ENCODE measurements at regions not wholly inside any gene's neighbourhood (a gene's known extent, or its start where the extent isn't known, plus 50 kb on each side); places are given as distances from the start of the nearest gene placed in this dataset.
A peak's percentile ranks its signal among the peaks of the same experiment; 100 is the strongest.
"Not testable (repeated sequence)": the region's sequence is repeated elsewhere in the genome, so short reads cannot be mapped to it uniquely, and the experiment has no call there.

DNA sequence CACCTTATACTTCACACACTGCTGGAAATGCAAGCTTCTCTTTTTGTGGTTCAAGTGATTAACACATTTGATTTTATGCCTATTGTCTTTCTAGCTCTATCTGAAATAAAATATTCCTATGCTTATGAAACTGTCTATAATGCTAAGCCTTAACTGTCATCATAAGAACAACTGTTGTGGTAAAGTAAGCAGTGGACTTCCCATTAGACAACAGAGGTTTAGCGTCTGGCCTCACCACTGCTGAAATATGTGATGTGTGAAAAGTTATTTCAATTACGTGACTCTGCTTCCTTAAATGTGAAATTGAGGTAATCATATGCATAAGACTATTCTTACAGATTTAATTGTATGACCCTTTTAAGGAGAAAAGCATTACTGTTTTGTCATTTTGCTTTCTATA, 140.2 kb upstream of the LYSMD4 start:
- TF ChIP-seq GATA1 (IDR thresholded peaks at IDR 0.05; ENCODE audit: low read depth, low read length) (no peak), POLR2A (IDR thresholded peaks at IDR 0.05; ENCODE audit: low read length) (no peak)
- DNase-seq, result no peak

DNA sequence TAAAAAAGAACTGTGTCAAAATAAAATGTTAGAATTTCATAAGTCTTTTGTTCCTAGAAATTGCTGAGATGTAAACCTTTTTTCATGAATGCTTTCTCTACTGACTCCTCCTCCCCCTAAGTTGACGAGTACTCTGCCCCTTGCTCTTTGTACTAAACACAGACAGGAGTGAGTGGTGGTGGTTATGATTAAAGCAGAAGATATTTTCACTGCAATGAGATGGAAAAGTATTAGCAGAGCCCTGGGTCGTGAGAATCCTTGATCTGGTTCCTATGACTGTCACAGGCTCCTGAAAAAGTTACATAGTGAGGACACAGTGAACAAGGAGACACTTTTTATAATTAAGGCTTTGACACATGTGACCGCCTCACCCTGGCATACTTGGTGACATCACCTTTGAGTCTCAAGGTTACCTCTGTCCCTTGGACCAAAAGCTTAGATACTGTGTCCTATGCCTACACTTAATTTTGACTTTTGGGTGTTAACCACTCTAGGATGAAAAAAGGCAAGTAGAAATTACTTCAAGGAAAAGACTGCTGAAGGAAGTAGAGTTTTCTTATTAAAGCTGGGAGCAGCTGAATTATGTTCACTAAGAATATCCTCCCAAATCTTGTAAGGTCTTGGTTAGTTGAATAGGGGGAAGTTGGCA, 130.4 kb upstream of the LYSMD4 start:
- no peak for DNase-seq
- TF ChIP-seq GATA1 (IDR thresholded peaks at IDR 0.05; ENCODE audit: low read depth, low read length), result no peak
- TF ChIP-seq POLR2A (IDR thresholded peaks at IDR 0.05; ENCODE audit: low read length), result no peak

GRCh38 chr15:99857836-99858235, 124.6 kb upstream of the LYSMD4 start:
- no peak for DNase-seq

DNA sequence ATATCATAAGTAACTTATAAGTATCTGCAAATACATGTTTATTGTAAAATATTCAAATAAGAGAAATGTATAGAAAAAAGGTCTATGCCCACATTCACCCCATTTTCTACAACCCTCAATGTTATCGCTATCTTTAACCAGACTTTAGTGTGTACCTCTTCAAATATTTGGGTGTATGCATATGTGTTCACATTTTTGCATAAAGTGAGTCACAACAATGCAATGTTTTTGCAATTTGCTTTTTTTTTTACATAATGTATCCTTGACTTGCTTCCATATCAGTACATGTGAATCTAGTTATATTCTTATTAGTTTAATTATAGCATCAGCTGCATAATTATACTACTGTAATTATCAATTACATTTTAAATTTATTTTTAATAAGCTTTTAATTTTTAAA, 117.3 kb upstream of the LYSMD4 start:
- TF ChIP-seq POLR2A (IDR thresholded peaks at IDR 0.05; ENCODE audit: low read length), result no peak
- DNase-seq, result no peak

More at GRCh38 chr15:99857836-99858235, 124.6 kb upstream of the LYSMD4 start:
- TF ChIP-seq GATA1 (IDR thresholded peaks at IDR 0.05; ENCODE audit: low read depth, low read length) (no peak), POLR2A (IDR thresholded peaks at IDR 0.05; ENCODE audit: low read length) (no peak)

GRCh38 chr15:99845009-99845408, 111.8 kb upstream of the LYSMD4 start:
- DNase-seq, result no peak
- TF ChIP-seq POLR2A (IDR thresholded peaks at IDR 0.05; ENCODE audit: low read length), result no peak
- no peak for TF ChIP-seq GATA1 (IDR thresholded peaks at IDR 0.05; ENCODE audit: low read depth, low read length)

- no peak for DNase-seq
- TF ChIP-seq GATA1 (IDR thresholded peaks at IDR 0.05; ENCODE audit: low read depth, low read length) (no peak), POLR2A (IDR thresholded peaks at IDR 0.05; ENCODE audit: low read length) (no peak)
Measured at GRCh38 chr15:99844150-99844549, 110.9 kb upstream of the LYSMD4 start.

- no peak for DNase-seq
- no peak for TF ChIP-seq GATA1 (IDR thresholded peaks at IDR 0.05; ENCODE audit: low read depth, low read length)
- TF ChIP-seq POLR2A (IDR thresholded peaks at IDR 0.05; ENCODE audit: low read length), result no peak
Measured at GRCh38 chr15:99842071-99842470, 108.8 kb upstream of the LYSMD4 start.

- DNase-seq, result no peak
- TF ChIP-seq POLR2A (IDR thresholded peaks at IDR 0.05; ENCODE audit: low read length) (no peak), GATA1 (IDR thresholded peaks at IDR 0.05; ENCODE audit: low read depth, low read length) (no peak)
Measured at GRCh38 chr15:99826157-99826780, 93.0 kb upstream of the LYSMD4 start.

GRCh38 chr15:99823346-99823745, 90.1 kb upstream of the LYSMD4 start:
- TF ChIP-seq POLR2A (IDR thresholded peaks at IDR 0.05; ENCODE audit: low read length) (no peak), GATA1 (IDR thresholded peaks at IDR 0.05; ENCODE audit: low read depth, low read length) (no peak)
- no peak for DNase-seq

- DNase-seq, result no peak
Measured at GRCh38 chr15:99819981-99820718, 86.9 kb upstream of the LYSMD4 start.

GRCh38 chr15:99818872-99819271, 85.6 kb upstream of the LYSMD4 start:
- no peak for TF ChIP-seq GATA1 (IDR thresholded peaks at IDR 0.05; ENCODE audit: low read depth, low read length)
- TF ChIP-seq POLR2A (IDR thresholded peaks at IDR 0.05; ENCODE audit: low read length), result no peak
- DNase-seq, result no peak

More at GRCh38 chr15:99819981-99820718, 86.9 kb upstream of the LYSMD4 start:
- TF ChIP-seq POLR2A (IDR thresholded peaks at IDR 0.05; ENCODE audit: low read length) (no peak), GATA1 (IDR thresholded peaks at IDR 0.05; ENCODE audit: low read depth, low read length) (no peak)

GRCh38 chr15:99816862-99817261, 83.6 kb upstream of the LYSMD4 start:
- not testable (repeated sequence) for DNase-seq

DNA sequence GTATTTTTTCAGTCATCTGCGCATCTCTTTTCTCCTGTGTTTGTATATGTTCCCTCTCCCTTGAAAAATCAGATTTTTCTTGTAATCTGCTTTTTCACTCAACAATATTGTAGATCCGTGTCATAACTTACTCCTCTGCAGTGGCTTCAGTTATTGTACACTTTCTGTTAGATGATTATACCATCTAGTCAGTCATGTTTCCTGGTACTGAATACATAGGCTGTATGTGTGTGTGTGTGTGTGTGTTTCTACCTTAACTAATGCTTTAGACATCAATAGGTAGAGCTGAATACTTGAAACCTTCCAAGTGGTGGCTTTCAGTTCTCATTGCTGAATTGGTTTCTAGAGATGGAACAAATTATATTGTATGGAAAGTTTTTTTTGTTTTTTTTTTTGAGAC, 77.4 kb upstream of the LYSMD4 start:
- DNase-seq, result not testable (repeated sequence)

GRCh38 chr15:99799854-99800250, 66.6 kb upstream of the LYSMD4 start:
- not testable (repeated sequence) for DNase-seq

DNA sequence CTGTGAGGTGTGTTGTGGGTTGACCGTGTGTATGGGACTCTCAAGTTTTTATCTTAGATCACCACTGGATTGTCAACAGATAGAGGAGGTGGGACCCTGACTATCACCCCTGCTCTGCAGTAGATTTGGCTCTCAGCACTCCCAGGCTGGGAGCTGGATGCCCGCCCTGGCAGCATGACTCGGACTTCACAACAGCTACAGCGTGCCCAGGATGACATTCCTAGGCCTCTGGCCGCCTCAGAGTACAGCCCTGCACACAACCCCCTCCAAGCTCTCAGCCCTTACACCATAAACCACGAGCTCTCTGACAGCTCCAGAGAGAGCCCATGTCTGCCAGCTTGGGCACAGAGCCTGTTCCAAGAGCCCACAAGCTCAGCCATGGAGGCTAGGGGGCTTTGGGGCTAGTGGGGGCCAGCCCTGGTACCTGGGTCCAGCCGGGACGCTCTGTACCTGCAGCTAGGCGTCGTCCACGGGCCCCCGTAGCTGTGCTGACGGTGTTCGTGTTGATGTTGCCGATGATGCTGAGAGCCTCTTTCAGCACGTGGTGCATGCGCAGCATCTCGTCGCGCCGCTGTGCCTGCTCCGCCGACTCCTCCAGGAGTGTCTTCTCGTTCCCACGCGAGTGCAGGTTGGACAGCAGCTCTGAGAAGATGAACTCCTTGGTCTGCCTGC, 66.1 kb upstream of the LYSMD4 start:
- not testable (repeated sequence) for DNase-seq

- DNase-seq, result not testable (repeated sequence)
Measured at GRCh38 chr15:99796940-99797870, 64.0 kb upstream of the LYSMD4 start.

GRCh38 chr15:99791881-99792807, 58.9 kb upstream of the LYSMD4 start:
- DNase-seq, result peak in 1 of 2 experiments; percentile 4

DNA sequence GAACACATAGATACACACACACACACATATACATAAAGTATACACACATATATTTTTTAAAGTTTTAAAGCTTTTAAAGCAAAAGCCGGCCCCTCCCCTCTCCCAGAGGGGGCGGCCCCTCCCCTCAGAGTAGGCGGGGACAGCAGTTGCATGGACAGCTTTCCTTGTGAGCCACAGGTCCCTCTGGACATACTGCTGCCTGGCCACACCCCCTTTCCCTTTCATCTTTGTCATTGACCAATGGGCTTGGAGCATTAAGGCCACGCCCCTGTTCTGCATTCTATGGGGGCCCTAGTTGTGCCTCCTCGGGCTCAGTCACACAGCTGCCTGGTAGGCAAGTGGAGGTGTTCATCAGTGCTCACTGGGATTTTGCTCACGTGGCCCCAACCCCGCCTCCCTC, 57.5 kb upstream of the LYSMD4 start:
- peak; percentile 10 to 19 for DNase-seq
